Nephron (organoid): ENCODE measurements at regions not wholly inside any gene's neighbourhood (a gene's known extent, or its start where the extent isn't known, plus 50 kb on each side); places are given as distances from the start of the nearest gene placed in this dataset.

ENCODE experiments used
- H3K27ac Mint-ChIP-seq, 3 experiments: 2 replicates each; pipeline ENCODE4 v1.8.0; 2020; ENCODE audit warnings: mixed read lengths in 3 of 3, mild to moderate bottlenecking in 2 of 3, moderate library complexity in 1 of 3
- H3K27me3 Mint-ChIP-seq: 2 replicates; pipeline ENCODE4 v1.8.0; 2021; ENCODE audit warnings: low read depth, mild to moderate bottlenecking, moderate library complexity, mixed read lengths
- H3K36me3 Mint-ChIP-seq: 2 replicates; pipeline ENCODE4 v1.8.0; 2020; ENCODE audit warnings: low read depth, mixed read lengths
- H3K4me1 Mint-ChIP-seq: 2 replicates; pipeline ENCODE4 v1.8.0; 2020; ENCODE audit warnings: mixed read lengths
- H3K4me3 Mint-ChIP-seq, 3 experiments: 2 replicates each; pipeline ENCODE4 v1.8.0; 2020; ENCODE audit warnings: mild to moderate bottlenecking in 3 of 3, mixed read lengths in 3 of 3, moderate library complexity in 2 of 3
- H3K9me3 Mint-ChIP-seq: 2 replicates; pipeline ENCODE4 v1.8.0; 2020; ENCODE audit warnings: mixed read lengths
- CTCF ChIP-seq, 3 experiments: fragments of 200-600 bp; sonication (generic); IDR thresholded peaks; one replicate each; pipeline ENCODE4 v1.5.0; 2021; ENCODE audit warnings: antibody characterized with exemption in 3 of 3; ENCODE audit not compliant: unreplicated experiment in 3 of 3

DNA sequence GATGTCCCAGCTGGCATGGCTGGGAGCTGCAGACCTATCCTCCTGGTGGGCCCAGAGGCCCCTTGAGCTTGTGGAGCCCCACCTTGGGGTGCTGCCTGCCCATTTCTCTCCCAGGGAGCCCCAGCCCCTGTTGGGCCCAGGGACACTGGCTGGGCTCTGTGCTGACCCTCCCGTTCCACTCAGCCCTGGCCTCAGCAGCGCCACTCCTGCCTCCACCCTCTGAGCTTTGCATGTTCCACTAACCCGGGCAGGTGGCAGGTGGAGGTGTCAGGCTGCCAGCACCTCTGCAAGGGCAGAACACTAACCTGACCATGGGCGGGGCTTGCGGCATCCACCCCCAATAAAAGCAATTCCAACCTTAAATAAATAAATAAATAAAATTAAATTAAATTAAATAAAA lies 299.2 kb downstream of the LRIG3 start:
- Mint-ChIP-seq H3K27me3 (no peaks in the 10 kb centered on the region), H3K9me3 (peaks cover 10% of the 10 kb centered on the region), H3K27ac (no peak overlapping the region), H3K36me3 (no peaks in the 10 kb centered on the region), H3K4me3 (no peak overlapping the region), H3K4me1 (no peaks in the 10 kb centered on the region)
- no peak for TF ChIP-seq CTCF (IDR thresholded peaks at IDR 0.05; ENCODE audit: unreplicated experiment in 3 of 3)

DNA sequence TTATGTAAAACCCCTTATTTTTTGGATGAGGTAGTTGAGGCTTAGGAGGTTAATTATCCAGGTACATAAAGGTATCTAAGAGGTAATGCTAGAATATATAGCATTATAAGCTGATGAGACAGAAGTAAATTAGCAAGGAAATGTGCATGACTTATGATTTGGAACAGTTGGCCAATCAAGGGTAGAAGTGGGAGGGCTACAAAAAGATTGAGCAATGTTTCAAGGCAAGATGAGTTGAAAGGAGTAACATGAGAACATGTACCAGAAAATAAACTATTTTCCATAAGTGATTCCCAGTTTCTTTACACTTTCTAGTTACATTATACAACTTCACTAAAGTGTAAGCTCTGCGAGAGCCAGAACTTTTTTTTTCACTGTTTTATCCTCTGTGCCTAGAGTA lies 290.9 kb downstream of the LRIG3 start:
- no peak for TF ChIP-seq CTCF (IDR thresholded peaks at IDR 0.05; ENCODE audit: unreplicated experiment in 3 of 3)
- Mint-ChIP-seq H3K27me3 (no peaks in the 10 kb centered on the region), H3K4me3 (no peak overlapping the region), H3K36me3 (no peaks in the 10 kb centered on the region), H3K9me3 (peaks cover 12% of the 10 kb centered on the region), H3K4me1 (no peaks in the 10 kb centered on the region), H3K27ac (no peak overlapping the region)

DNA sequence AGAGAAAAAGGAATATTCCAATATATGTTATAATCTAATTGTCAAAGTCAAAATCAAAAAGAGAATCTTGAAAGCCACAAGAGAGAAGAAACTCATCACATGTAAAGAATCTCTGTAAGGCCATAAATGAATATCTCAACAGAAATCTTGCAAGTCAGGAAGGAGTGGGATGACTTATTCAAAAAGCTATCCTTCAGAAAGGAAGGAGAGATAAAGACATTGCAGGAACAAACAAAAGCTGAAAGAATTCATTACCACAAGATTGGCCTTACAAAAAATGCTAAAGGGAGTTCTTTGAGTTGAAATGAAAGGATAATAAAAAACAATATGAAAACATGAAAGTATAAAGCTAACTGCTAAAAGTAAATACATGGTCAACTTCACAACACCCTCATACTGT lies 286.8 kb downstream of the LRIG3 start:
- Mint-ChIP-seq H3K4me3 (no peak overlapping the region), H3K27me3 (peaks cover 4% of the 10 kb centered on the region), H3K36me3 (peaks cover 11% of the 10 kb centered on the region), H3K27ac (no peak overlapping the region), H3K4me1 (no peaks in the 10 kb centered on the region), H3K9me3 (peaks cover 24% of the 10 kb centered on the region)
- TF ChIP-seq CTCF (IDR thresholded peaks at IDR 0.05; ENCODE audit: unreplicated experiment in 3 of 3): no peak

- Mint-ChIP-seq H3K27ac (no peak overlapping the region), H3K9me3 (peaks cover 17% of the 10 kb centered on the region), H3K27me3 (peaks cover 4% of the 10 kb centered on the region), H3K36me3 (peaks cover 11% of the 10 kb centered on the region), H3K4me1 (no peaks in the 10 kb centered on the region), H3K4me3 (no peak overlapping the region)
- TF ChIP-seq CTCF (IDR thresholded peaks at IDR 0.05; ENCODE audit: unreplicated experiment in 3 of 3): no peak
Observed at GRCh38 chr12:58639318-58639934, 280.9 kb downstream of the LRIG3 start.

- Mint-ChIP-seq H3K27ac (no peak overlapping the region), H3K27me3 (peaks cover 4% of the 10 kb centered on the region), H3K4me3 (no peak overlapping the region), H3K36me3 (peaks cover 4% of the 10 kb centered on the region), H3K9me3 (peaks cover 11% of the 10 kb centered on the region), H3K4me1 (no peaks in the 10 kb centered on the region)
- TF ChIP-seq CTCF (IDR thresholded peaks at IDR 0.05; ENCODE audit: unreplicated experiment in 3 of 3): no peak
Observed at GRCh38 chr12:58640314-58640713, 280.0 kb downstream of the LRIG3 start.

DNA sequence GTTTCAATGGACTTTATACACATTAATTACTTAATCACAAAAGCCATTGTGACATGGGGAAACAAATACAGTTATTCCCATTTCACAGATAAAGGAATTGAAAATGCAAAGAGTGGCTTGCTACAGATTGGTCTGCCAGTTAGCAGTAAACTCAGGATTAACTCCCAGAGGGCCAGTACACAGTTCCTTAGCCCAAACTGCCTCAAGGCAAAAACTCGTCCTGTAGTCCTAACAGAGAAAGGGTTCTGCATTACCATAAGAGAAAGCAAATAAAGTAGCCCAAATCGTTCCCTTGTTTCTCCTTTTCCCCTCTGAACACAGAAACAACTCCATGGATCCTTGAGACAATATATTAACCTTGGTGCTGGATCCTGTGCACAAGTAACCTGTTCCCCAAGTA lies 274.4 kb downstream of the LRIG3 start:
- H3K36me3 Mint-ChIP-seq: no peaks in the 10 kb centered on the region
- H3K4me1 Mint-ChIP-seq: peaks cover 19% of the 10 kb centered on the region
- no peak overlapping the region for H3K4me3 Mint-ChIP-seq
- H3K27me3 Mint-ChIP-seq: no peaks in the 10 kb centered on the region
- TF ChIP-seq CTCF (IDR thresholded peaks at IDR 0.05; ENCODE audit: unreplicated experiment in 3 of 3): no peak
- H3K9me3 Mint-ChIP-seq: no peaks in the 10 kb centered on the region
- H3K27ac Mint-ChIP-seq: no peak overlapping the region
